Adrenal gland (tissue), 5 donors: ENCODE measurements at regions not wholly inside any gene's neighbourhood (a gene's known extent, or its start where the extent isn't known, plus 50 kb on each side); places are given as distances from the start of the nearest gene placed in this dataset.

Source experiments
- POLR2A ChIP-seq, 2 donors: fragments of 450-650 bp; IDR thresholded peaks; one replicate each; pipeline ENCODE4 v1.6.1; 2017; ENCODE audit warnings: antibody characterized with exemption in 2 of 2, mild to moderate bottlenecking in 2 of 2, moderate library complexity in 1 of 2
- TF ChIP-seq, protein P1 (sequence below), 6 experiments: fragments of 450-650 bp in 4 of 6; fragments of 200-600 bp in 2 of 6; sonication (generic) in 1 of 6; IDR thresholded peaks; 1 replicate in 5 of 6; 2 replicates in 1 of 6; pipeline versions ENCODE4 v1.5.1 to v1.8.0; 2016 to 2021; ENCODE audit warnings: antibody characterized with exemption in 6 of 6, mild to moderate bottlenecking in 2 of 6, moderate library complexity in 1 of 6
- donor health status: DM: no; HTN: no; CAD: no.

GRCh38 chr4:95602872-95603271, 54.1 kb upstream of the UNC5C start:
- TF ChIP-seq, protein P1, sequence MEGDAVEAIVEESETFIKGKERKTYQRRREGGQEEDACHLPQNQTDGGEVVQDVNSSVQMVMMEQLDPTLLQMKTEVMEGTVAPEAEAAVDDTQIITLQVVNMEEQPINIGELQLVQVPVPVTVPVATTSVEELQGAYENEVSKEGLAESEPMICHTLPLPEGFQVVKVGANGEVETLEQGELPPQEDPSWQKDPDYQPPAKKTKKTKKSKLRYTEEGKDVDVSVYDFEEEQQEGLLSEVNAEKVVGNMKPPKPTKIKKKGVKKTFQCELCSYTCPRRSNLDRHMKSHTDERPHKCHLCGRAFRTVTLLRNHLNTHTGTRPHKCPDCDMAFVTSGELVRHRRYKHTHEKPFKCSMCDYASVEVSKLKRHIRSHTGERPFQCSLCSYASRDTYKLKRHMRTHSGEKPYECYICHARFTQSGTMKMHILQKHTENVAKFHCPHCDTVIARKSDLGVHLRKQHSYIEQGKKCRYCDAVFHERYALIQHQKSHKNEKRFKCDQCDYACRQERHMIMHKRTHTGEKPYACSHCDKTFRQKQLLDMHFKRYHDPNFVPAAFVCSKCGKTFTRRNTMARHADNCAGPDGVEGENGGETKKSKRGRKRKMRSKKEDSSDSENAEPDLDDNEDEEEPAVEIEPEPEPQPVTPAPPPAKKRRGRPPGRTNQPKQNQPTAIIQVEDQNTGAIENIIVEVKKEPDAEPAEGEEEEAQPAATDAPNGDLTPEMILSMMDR (IDR thresholded peaks at IDR 0.05) = no peak
- no peak for TF ChIP-seq POLR2A (IDR thresholded peaks at IDR 0.05)
